Activated CD8-positive, alpha-beta memory T cell treated with anti-CD3 and anti-CD28 coated beads for 36 hours (primary cell): ENCODE measurements at regions not wholly inside any gene's neighbourhood (a gene's known extent, or its start where the extent isn't known, plus 50 kb on each side); places are given as distances from the start of the nearest gene placed in this dataset.

Source experiments
- CTCF ChIA-PET: fragments of 350-600 bp; sonication (Branson Sonifier 250); formaldehyde crosslinking; loops from one replicate; lab custom pipeline; 2021; ENCODE audit warnings: antibody characterized with exemption; lab: Charles Lee
- POLR2A ChIA-PET: fragments of 350-600 bp; sonication (Branson Sonifier 250); formaldehyde crosslinking; loops from one replicate; lab custom pipeline; 2021; ENCODE audit warnings: antibody characterized with exemption; lab: Charles Lee

DNA sequence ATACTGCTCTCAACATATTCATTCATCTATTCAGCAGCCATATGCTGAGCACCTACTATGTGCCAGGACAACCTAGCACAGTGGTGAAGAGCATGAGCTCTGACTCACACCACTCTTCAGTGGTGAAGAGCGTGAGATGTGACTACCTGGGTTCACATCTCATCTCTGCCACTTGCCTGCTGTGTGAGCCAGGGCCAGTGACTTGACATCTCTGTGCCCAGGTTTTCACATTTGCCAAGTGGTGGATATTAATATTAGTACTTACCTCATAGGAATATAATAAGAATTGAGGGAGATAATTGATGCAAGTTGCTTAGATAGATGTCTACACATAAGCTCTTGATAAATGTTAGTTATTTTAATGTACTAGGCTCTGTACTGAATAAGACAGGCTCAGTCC is 488.9 kb downstream of the PTPRU start:
- ChIA-PET CTCF (no interaction called here), POLR2A (no interaction called here)

- ChIA-PET CTCF (no interaction called here), POLR2A (no interaction called here)
Observed at GRCh38 chr1:29722598-29722997, 486.3 kb downstream of the PTPRU start.

DNA sequence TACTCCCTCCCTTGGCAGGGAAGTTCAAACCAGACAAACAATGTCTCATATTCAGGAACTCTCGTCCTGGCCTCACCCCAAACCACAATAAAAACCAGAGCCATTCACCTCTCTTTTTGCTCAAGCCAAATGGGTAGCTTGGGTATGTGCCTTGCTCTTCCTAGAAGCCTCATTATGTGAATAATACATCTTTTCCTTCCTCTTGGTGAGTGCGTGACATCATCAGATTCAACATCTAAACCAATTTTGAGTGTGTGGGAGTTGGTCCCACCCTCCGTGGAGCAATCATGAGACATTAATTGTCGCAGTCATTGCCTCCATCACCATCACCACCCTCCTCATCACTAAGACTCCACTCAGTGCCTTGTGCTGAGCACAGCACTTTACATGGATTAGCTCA is 482.9 kb downstream of the PTPRU start:
- ChIA-PET CTCF (no interaction called here), POLR2A (no interaction called here)

DNA sequence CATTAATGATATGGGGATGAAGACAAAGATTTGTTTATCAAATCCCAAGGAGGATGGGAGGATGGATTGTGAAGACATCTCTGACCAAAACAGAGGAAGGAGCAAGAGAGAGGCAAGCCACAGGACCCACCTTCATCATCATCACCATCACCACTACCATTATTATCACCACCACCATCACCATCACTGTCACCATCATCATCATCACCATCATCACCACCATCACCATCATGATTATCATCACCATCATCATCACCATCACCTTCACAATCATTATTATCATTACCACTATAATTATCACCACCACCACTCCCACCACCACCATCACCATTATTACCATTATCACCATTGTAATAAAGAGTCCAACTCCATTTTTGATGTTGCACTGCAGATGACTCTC is 482.5 kb downstream of the PTPRU start:
- ChIA-PET POLR2A (no interaction called here), CTCF (no interaction called here)

DNA sequence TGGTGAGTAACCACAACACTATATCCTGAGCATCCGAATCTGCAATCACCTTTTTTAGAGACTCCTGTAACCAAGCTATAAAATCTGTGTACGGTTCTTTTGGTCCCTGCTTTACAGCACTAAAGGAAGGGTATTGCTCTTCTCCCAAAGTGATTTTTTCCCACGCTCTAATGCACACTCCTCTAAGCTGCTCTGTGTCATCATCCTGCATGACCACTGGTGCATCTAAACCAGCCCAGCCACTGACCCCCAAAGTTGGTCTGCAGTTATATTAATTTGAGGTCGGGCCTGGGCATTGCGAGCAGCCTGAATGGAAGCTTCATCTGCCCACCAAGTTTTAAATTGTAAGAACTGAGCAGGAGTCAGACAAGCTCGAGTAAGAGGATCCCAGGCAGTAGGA is 480.0 kb downstream of the PTPRU start:
- POLR2A ChIA-PET = no interaction called here
- CTCF ChIA-PET = no interaction called here

- ChIA-PET CTCF (no interaction called here), POLR2A (no interaction called here)
Observed at GRCh38 chr1:29713857-29714256, 477.5 kb downstream of the PTPRU start.

GRCh38 chr1:29712801-29713200 is 476.5 kb downstream of the PTPRU start:
- CTCF ChIA-PET = no interaction called here

DNA sequence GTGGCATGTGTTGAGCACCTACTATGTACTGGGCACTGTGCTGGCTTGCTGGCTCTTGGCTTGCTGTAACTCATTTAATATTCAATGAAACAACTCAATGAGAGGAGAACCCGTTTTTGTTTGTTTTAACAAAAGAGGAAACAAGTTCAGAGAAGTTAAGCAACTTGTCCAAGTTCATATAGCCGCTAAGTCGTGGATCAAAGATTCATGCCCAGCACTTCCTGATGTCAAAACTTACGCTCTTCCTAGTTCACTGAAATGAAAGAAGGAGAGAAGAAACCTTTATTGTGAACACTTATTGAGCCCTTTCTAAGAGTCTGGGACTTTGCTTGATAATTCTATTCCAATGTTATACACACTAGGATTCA is 475.9 kb downstream of the PTPRU start:
- CTCF ChIA-PET = no interaction called here
- POLR2A ChIA-PET = no interaction called here

More at GRCh38 chr1:29712801-29713200, 476.5 kb downstream of the PTPRU start:
- POLR2A ChIA-PET = no interaction called here

GRCh38 chr1:29711582-29712283 is 475.4 kb downstream of the PTPRU start:
- POLR2A ChIA-PET = no interaction called here
- CTCF ChIA-PET = no interaction called here

GRCh38 chr1:29709704-29710280 is 473.5 kb downstream of the PTPRU start:
- POLR2A ChIA-PET = no interaction called here
- CTCF ChIA-PET = no interaction called here

GRCh38 chr1:29708796-29709703 is 472.7 kb downstream of the PTPRU start:
- CTCF ChIA-PET = no interaction called here
- POLR2A ChIA-PET = no interaction called here

DNA sequence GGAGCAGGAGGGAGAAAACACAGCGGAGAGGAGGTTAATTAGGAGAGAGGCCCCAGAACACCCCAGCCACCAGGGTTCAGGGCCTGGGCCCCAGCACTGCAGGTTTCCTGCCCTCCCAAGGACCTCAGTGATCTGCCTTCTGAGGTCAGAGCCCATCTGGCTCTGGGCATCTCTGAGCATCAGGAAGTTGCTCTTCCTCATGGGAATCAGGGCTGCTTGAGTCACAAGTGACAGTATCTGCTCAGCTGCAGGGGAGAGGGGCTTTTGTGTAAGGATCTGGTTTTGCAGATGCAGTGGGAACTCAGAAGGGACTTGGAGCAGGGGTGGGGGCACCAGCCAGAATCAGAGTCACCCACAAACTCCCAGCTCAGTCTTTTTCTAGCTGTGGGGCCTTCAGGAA is 472.1 kb downstream of the PTPRU start:
- CTCF ChIA-PET = no interaction called here
- POLR2A ChIA-PET = no interaction called here

DNA sequence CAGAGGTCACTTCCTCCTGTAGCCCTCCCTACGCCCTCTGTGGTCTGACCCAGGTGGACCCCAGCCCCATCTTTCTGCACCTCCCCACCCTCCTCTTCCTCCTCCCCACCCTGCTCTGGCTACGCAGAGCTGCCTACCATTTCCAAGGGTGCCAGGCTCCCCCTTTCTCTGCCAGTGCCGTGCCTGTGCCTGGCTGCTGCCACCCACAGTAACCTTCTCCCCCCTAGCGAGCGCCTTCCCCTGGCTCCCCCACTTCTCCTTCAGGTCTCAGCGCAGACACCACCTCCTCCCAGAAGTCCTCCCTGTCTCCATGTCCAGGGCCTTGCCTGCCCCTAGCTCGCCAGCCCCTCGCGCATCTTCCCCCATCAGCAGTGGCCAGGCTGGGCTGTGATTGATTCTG is 471.5 kb downstream of the PTPRU start:
- ChIA-PET POLR2A (no interaction called here), CTCF (no interaction called here)

DNA sequence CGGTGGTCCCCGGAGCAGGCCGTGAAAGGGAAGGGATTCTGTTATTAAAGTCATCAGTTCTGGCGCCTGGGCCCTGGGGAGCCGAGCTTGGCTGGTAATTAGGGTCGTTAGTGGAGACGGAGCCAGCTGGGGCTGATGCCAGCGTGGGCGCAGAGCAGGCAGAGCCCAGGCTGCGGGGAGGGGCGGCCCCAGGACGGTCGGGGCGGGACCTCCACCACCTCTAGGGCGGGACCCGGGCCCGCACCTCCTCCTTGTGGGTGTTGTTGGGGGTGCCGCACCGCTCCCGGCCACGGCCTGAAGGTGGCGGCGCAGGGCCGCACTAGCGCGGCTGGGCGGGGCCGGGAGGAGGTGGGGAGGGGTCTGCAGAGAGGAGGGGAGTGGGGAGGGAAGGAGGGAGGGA is 470.6 kb downstream of the PTPRU start:
- ChIA-PET POLR2A (no interaction called here), CTCF (no interaction called here)

- POLR2A ChIA-PET = no interaction called here
- CTCF ChIA-PET = no interaction called here
Observed at GRCh38 chr1:29704430-29704829, 468.1 kb downstream of the PTPRU start.

- ChIA-PET CTCF (no interaction called here), POLR2A (no interaction called here)
Observed at GRCh38 chr1:29703596-29704370, 467.5 kb downstream of the PTPRU start.

- ChIA-PET CTCF (no interaction called here), POLR2A (no interaction called here)
Observed at GRCh38 chr1:29700491-29700890, 464.2 kb downstream of the PTPRU start.

- ChIA-PET POLR2A (no interaction called here), CTCF (interaction anchor here (1.8 kb wide), 1 partner anchor 11 kb away, joined by 5 read pairs; no protein-coding TSS in a partner anchor)
Observed at GRCh38 chr1:29698626-29699025, 462.3 kb downstream of the PTPRU start.

GRCh38 chr1:29698033-29698432 is 461.7 kb downstream of the PTPRU start:
- CTCF ChIA-PET = interaction anchor here (1.8 kb wide), 1 partner anchor 10 kb away, joined by 5 read pairs; no protein-coding TSS in a partner anchor
- POLR2A ChIA-PET = no interaction called here

- ChIA-PET CTCF (interaction anchor here (1.8 kb wide), 1 partner anchor 9 kb away, joined by 5 read pairs; no protein-coding TSS in a partner anchor), POLR2A (no interaction called here)
Observed at GRCh38 chr1:29697391-29697780, 461.1 kb downstream of the PTPRU start.
